NCI-H345 treated with DMSO at 0.1 percent for 48 hours (cell line): ENCODE measurements at regions not wholly inside any gene's neighbourhood (a gene's known extent, or its start where the extent isn't known, plus 50 kb on each side); places are given as distances from the start of the nearest gene placed in this dataset.

Source experiments
- DNase-seq: peaks from one replicate; lab custom pipeline; 2025; ENCODE audit not compliant: unreplicated experiment; lab: John Stamatoyannopoulos, UW

DNA sequence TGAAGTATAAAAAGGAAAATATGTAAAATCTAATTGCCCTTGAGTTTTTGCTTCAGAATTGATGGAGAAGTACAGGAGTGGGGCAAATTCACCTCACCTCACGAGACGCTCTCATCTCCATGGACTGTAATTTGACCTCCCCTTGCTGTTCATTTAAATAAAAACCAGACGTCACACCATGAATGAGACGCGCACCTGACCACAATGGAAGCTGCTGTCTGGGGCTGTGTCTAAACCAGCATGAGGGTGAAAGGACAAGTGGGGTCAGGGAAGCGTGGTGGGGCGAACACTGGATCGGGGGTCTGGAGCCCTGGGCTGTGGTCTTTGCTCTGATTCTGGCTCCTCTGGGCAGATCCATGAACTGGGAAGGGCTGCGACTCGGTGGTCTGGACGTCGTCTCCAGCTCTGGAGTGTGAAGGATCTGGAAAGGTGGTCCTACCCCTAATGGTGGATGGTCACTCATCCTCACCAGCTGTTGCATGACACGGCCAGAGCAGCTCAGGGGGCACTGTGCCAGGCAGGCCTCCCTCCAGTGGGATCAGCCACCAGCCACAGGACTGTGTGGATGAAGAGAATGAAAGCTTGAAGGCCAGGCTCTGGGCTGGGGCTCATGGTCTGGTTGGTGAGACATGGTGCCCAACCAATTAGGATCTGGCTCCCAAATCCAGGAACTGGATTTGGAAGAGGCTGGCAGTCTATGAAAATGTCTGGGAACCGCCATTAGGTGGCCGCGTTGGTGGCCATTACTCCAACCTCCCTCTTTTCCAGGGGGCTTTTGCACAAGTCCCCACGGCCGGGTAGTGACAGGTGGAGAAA lies 728.6 kb downstream of the PTPRU start:
- no peak for DNase-seq

DNA sequence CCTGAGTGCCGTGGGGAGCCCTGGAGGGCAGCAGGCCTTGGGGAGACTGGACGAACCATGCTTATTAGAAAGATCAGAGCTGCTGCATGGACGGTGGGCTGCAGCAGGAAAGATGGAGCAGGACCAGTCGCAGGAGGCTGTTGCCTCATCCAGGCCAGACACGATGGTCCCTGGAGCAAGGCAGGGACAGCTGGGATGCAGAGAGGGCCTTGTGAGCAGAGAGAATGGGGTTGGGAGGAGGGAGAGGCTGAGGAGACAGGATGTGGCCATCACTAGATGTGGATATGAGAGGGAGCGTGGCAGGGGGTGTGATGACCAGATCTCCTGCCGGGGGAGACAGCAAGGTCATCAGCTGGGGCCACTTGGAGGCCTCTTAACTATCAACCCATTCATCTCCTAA lies 727.6 kb downstream of the PTPRU start:
- DNase-seq = no peak

DNA sequence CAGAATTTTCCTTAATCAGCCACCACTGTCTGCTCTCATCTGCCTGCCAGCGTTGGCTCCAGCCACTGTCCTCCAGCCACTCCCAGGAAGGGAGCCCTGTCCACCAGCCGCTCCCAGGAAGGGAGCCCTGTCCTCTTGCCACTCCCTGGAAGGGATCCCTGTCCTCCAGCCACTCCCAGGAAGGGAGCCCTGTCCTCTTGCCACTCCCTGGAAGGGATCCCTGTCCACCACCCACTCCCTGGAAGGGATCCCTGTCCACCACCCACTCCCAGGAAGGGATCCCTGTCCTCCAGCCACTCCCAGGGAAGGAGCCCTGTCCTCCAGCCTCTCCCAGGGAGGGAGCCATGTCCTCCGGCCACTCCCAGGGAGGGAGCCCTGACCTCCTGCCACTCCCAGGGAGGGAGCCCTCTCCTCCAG lies 726.5 kb downstream of the PTPRU start:
- no peak for DNase-seq

DNA sequence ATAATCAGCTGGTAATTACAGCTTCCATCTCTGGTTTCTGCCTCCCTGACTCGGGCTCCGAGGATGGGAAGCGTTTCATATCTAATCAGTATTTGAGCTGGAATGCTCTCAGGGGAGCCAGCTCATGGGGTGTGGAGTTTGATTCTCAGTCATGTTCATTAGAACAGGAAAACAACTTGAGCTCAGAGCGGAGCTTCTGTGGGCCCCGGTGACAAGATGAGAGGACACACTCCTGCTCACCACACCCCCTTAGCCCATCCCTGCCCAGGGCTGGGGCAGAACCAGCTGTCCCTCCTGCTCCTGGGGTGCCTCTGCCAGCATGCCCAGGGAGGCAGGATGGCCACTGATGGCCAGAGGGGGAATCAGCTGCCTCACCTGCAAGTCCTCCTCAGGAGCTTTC lies 726.0 kb downstream of the PTPRU start:
- DNase-seq = no peak

DNA sequence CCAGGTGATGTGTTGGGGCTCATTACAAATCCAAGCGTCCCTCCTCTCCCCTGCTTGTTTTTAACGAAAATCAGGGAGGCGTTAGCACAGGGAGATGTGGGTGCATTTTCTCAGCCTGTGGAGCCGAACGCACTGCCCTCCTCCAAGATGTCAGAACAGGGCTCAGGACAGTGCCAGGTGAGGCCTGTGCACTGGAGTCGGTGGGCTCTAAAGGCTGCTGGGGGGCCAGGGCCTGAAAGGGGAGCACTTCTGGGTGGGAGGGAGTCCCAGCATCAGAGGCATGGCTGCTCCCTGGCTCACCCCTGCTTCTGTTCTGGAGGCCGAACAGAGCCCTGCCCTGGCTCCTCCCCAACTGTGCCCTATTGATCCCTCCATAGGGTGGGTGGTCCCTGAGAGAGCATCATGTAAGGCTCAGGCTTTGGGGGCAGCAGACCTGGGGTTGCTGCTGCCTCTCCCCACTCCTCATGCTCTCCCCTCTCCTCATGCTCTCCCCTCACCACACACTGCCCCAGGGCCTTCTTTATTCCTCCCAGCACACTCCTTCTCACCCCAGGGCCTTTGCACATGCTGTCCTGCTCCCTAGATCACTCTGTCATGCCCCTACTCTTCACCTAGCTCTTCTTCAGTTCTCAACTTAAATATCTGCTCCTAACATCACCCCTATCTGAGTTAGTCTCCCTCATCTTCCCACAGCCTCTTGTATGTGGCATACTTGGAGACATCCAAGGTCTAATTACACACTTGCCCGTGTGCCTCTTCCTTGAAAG lies 725.2 kb downstream of the PTPRU start:
- DNase-seq = no peak

DNA sequence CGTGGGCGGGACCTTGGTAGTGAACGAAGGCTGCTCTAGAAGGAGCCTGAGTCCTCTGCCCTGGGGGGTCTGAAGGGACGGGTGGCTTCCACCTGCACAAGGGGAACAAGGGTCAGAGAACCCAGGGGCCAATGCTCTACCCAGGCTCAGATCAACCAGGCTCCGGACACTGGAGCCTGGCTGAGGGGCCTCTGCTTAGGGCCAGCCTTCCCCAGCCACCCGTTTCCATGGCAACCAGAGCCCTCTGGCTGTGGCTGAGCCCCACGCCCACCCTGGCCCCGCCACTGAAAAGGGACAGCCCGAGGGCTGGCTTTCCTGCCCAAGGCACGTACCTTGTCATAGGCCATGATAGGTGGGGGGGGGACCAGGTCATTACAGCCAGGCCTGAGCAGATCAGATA lies 724.6 kb downstream of the PTPRU start:
- no peak for DNase-seq

DNA sequence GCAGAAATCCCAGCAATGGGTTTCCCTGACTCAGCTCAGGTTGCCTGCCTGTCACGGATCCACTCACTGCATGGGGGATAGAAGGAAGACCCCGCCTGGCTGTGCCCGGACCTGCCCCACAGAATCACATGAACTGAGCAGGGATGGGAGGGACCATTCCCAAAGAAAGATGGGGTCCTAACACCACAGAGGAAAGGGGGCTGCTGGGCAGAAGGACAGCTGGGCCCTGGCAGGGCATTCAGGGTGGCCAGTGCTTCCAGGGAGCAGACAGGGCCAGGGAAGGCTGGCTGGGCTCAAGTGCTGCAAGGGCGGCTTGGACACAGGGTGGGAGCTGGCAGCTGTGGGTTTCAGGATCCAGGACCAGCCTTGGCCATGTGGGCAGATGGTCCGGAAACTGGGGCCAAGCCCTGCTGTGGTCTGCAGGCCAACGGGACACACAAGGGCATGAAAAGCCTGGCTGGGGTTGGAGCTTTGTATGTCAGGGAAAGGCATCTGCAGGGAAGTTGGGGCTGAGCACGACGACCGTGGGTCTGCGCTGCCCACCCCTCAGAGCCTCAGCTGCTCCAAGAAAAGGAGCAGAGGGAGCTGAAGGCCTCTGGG lies 723.9 kb downstream of the PTPRU start:
- no peak for DNase-seq

DNA sequence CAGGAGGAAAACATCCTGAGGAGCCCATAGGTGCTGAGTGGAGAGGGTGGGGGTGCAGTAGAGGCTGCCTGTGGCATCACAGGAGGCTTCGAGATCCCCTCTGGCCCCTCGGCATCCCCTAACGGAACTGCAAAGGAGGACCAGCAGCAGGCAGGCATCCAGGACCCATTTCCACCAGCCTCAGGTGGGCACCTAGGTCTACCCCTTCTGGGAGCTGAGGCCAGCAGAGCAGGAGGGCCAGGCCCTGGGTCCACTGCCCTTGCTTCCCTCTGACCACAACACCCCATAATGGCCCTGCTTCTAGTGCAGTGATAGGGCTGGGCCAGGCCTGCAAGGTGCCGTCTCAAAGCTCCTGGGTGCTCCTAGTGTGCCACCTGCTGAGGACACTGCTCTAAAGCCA lies 723.0 kb downstream of the PTPRU start:
- no peak for DNase-seq

DNA sequence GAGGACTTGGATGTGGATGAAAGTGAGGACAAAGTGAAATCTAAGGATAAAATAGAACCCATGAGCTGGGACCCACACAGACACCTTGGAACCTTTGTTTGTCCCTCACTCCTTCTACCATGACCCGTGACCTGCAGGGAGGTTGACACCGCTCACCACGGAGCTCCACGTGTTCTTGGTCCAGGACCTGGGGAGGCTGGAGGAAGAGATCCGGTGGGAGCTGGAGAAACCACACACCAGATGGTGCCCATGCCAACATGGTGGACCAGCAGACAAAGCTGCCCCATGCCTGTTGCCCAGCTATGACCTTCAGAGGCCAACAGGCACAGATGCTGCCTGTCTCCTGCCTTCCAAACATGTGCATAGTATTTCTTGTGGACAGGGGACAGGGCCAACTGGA lies 721.9 kb downstream of the PTPRU start:
- no peak for DNase-seq

DNA sequence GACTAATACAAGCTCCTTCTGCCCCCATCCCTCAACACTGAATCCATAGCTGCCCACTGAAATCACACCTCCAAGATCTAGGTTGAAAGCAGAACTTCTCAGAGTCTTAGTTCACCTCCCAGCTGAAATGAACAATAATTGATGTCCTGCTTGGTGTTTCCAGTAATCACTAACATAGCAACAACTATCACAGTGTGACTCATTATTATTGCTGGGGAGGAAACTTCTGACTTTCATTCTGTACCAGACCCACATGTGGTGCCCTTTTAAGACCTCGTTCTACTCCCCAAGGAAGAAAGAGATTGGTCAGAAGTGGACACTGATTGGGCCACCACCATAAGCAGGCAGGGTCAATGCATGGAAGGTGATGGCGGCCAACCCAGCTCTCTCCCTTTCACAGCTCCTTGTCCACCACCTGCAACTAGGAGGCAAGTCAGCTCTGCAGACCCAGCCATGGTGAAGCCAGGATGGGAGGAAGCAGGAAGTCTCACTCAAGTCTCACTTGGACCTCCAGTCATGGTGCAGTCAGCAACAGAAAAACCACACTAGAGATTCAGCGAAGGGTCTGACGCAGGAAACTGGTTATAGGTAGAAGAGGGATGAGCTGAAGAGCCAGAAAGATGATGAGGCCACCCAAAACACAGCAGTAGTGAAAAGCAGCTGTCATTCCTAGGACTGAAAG lies 720.2 kb downstream of the PTPRU start:
- DNase-seq = no peak

DNA sequence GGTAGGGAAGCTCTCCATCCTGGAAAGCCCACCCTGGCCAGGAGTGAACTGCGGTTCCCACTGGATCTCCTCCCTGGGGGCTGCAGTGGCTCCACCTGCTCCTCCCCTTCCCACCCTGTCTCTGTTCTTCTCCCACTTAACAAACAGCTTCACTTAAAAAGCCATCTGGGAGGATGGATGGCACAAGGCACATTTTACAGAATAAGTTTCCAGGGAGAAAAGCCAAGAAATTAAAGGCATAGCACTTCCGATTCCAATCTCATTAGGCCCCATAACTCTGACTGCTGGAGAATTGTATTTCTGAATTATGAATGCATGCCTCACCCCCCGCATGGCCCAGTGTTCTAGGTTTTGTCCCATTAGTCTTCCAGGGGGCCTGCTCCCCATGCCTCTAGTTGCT lies 718.3 kb downstream of the PTPRU start:
- no peak for DNase-seq

DNA sequence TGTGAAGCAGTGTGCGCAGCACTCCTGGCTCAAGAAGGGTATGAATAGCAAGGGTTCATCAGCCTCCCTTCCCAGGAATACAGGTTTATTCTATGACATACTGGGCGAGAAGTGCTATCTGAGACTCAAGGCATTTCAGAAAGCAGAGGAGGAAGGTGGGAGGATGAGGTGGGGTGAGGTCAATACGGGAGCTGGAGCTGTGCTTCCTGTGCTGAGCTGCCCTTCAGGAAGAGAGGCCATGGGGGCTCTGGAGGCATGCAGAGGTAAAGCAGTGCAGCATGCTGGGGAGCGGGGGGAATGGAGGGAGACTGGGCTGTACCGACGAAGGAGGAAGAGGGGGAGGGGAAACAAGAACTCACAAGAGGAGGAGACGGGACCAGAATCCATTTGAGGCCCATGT lies 717.6 kb downstream of the PTPRU start:
- DNase-seq = no peak

DNA sequence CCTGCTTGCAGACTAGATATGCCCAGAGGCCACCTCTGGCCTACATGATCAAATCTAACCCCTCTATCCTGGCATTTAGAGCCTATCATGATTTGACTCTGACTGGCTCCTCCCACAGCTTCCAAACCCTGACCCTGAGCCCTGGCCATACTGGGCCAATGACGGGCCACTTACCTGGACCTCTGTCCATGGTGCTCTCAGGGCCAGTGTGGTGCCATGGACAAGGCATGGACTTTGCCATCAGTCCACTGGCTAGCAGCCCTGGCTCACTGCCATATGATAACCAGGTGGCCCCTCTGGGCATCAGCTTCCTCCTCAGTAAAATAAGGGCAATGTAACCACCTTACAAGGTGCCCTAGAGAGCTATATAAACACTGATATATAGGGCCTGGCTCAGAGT lies 713.4 kb downstream of the PTPRU start:
- no peak for DNase-seq

DNA sequence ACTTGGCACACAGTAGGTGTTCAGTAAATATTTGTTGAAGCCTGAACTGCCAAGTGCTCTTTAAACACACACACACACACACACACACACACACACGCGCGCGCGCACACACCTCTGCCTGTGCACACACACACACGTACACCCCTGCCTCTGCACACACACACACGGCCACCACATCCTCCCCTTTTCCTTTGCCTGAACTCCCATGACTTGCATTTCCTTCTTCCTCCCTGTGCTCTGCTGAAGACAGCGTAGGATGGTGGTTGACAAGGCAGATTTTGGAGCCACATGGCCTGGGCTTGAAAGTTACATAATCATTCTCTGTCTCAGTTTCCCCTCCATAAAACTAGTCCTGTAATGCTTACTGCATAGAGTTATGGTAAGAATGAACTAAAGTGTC lies 712.3 kb downstream of the PTPRU start:
- no peak for DNase-seq

DNA sequence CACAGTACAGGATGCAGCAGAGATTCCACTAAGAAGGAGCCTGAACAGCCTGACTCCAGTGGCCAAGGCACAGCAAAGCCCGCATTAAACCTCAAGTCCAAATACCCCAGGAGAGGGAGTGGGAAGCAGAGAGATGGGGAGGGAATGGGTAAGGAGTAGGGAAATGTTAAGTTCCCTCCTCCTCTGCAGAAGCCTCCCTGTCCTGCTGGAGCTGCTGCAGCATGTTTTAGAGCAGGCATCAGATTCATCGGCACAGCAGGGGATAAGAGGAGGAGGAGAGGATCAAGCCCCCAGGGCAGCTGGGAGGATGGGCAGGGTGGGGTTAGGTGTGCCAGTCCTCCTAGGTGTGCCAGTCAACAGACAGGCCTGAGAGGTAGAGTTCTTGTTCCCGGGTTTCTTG lies 709.7 kb downstream of the PTPRU start:
- no peak for DNase-seq

DNA sequence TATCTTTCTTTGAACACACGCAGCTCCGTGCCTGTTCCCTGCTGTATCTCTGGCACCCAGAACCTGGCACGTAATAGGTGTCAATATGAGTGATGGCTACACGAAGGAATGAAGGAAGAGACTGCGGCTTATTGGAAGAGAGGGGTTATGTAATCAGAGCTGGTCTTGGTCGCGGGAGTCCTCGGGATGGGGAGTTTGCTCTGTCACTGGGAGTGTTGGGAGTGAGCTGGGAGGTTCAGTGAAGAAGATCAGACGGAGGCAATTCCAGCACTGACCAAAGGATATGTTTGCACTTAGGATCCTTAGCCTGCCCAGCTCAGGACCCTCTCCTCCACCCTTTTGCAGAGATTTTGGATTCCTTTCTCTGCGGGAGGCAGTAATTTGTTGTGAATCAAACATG lies 709.1 kb downstream of the PTPRU start:
- DNase-seq = no peak

DNA sequence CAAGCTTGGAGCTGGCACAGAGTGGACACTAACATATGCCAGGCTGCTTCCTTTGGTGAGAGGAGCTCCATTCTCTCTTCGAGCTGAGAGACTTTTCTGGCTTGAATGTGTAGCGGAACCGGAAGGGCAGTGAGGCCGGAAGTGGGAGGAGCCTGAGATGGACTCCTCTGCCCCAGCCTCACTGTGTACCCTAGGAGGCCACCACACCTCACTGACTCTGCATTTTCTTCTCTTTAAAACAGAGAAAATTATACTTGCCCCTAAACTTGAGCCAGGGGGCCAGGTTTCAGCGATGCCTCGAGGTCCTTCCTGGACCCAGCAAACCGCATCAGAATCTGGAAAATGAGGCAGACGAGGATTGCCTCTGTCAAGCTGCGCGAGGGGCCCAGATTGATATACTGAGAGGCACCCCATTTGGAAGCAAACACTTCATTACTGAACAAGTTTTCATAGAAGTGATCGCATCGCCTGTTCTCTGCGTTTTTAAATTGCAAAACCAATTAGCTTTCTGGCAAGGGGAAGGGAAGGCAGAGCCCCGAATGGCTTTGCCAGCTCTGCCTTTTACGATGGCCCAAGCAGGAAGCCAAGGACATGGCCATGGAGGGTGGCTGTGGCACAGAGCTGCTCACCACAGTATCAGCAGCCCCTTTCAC lies 708.1 kb downstream of the PTPRU start:
- no peak for DNase-seq

DNA sequence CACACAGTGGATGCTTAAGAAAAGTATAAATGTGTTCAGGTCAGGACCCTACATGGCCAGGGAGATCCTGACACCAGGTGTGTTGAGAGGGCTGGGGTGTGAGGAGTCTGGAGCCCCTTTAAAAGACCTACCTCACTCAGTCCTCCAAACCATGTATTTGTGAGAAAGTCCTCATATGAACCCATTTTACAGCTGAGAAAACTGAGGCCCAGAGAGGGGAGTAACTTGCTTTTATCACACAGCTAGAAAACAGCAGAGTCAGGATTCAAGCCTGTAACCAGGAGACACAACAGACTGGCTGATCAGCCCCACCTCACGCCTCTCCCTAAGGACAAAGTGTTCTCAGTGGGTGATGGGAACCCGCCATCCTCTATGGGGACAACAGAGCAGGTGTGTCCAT lies 706.7 kb downstream of the PTPRU start:
- no peak for DNase-seq

DNA sequence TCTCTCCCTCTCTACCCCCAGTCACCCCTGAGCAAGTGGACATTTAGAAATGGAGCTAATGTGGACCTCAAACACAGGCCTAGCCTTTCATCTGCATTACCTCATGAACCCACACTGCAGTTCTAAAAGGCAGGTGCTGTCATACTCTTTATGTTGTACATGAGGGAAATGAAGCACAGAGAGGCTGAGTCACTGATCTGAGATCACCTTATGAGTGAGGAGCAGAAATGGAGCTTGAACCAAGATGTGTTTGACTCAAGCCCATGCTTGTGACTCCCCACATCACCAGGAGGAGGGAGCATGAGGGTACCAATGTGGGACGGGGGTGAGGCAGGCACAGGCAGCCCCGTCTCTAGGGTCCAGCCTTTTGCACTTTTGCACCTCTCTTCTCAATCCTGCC lies 702.8 kb downstream of the PTPRU start:
- DNase-seq = no peak

DNA sequence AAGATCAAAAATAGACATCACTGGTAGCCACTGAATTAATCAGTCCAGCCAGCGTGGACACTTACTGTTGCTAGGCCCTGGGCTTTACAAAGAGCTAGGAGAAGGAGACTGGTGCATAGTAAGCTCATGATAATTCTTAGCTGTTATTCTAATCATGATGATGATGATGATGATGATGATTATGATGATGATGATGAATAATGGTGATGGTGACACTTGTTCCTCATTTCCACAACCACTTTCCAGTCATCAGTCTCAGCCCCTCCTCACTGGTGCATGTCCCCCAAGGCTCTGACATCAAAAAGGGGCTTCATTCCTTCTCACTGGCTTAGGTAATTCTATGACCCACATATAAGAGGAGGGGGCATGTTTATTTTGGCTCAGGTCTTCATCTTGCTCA lies 701.0 kb downstream of the PTPRU start:
- DNase-seq = no peak

DNA sequence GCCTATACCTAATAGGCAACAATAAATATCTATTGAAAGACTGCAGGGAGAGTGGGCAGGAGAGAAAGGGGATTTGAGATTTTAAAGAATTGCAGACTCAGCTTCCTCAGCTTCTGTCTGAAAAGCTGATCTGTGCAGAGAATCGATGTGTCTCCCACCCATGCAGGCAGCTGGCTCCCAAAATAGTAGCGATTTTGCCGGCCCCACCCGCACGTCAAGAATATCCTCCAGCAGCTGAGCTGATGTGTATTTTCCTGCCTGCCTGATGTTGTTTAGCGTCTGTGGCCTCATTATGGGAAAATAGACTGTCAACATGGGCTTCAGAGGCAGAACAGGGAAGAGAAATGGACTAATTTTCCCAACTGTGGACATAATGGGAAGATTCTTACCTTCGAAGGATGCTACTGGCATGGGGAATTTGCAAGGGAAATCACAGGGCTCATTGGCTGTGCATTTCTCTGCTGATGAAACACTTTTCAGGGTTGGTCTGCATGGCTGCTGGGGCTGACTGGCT lies 699.8 kb downstream of the PTPRU start:
- DNase-seq = no peak
